SK-N-SH (cell line): ENCODE measurements at regions not wholly inside any gene's neighbourhood (a gene's known extent, or its start where the extent isn't known, plus 50 kb on each side); places are given as distances from the start of the nearest gene placed in this dataset.

Experiments
- CTCF ChIA-PET: fragments of 300-600, 350-600 bp; formaldehyde crosslinking; extraction: SDS; loops from one replicate; lab custom pipeline; 2021; lab: Yijun Ruan, JAX
- POLR2A ChIA-PET: fragments of 350-600 bp; sonication (Branson Sonifier 250); formaldehyde crosslinking; extraction: SDS; loops from one replicate; lab custom pipeline; 2020; ENCODE audit warnings: antibody characterized with exemption, inconsistent platforms; lab: Yijun Ruan, JAX
- DNase-seq: peaks from one replicate; pipeline ENCODE4 v3.0.0; 2012
- H2AFZ ChIP-seq: fragments of 200-600 bp; sonication (generic); 2 replicates; pipeline ENCODE4 v1.8.1; 2016; ENCODE audit warnings: antibody characterized with exemption, mild to moderate bottlenecking, low read depth
- H3F3A ChIP-seq: fragments of 200-600 bp; sonication (generic); replicated peaks from 2 replicates; pipeline ENCODE3; 2016; ENCODE audit warnings: antibody characterized with exemption, mild to moderate bottlenecking; ENCODE audit not compliant: insufficient read depth
- H3K27ac ChIP-seq, 2 experiments: fragments of 200-500 bp in 1 of 2; fragments of 200-600 bp in 1 of 2; sonication (Bioruptor generic) in 1 of 2; sonication (generic), shearing (Covaris generic) in 1 of 2; 2 replicates each; pipeline versions ENCODE4 v1.5.1 to v1.6.1; 2014 to 2016; ENCODE audit warnings: low read depth in 2 of 2, inconsistent platforms in 1 of 2, low read length in 1 of 2, mild to moderate bottlenecking in 1 of 2, mixed read lengths in 1 of 2
- H3K27me3 ChIP-seq: fragments of 200-600 bp; sonication (generic), shearing (Covaris generic); 2 replicates; pipeline ENCODE4 v1.6.1; 2016; ENCODE audit warnings: mixed run types; ENCODE audit not compliant: insufficient read depth
- H3K36me3 ChIP-seq, 2 experiments: fragments of 200-500 bp in 1 of 2; fragments of 200-600 bp in 1 of 2; sonication (Bioruptor generic) in 1 of 2; sonication (generic) in 1 of 2; replicated peaks in 1 of 2; 2 replicates each; pipeline versions ENCODE3 to v1.5.1; 2014 to 2016; ENCODE audit warnings: low read length in 1 of 2, mild to moderate bottlenecking in 1 of 2; ENCODE audit not compliant: insufficient read depth in 2 of 2, control insufficient read depth in 1 of 2
- H3K4me1 ChIP-seq, 2 experiments: fragments of 200-500 bp in 1 of 2; fragments of 200-600 bp in 1 of 2; sonication (Bioruptor generic) in 1 of 2; sonication (generic), shearing (Covaris generic) in 1 of 2; 2 replicates each; pipeline versions ENCODE4 v1.5.1 to v1.6.1; 2014 to 2016; ENCODE audit warnings: low read depth in 1 of 2, low read length in 1 of 2, mixed run types in 1 of 2; ENCODE audit not compliant: insufficient read depth in 2 of 2, control insufficient read depth in 1 of 2
- H3K4me2 ChIP-seq: fragments of 200-600 bp; sonication (generic), shearing (Covaris generic); 2 replicates; pipeline ENCODE4 v1.6.1; 2017; ENCODE audit warnings: mixed run types
- H3K4me3 ChIP-seq, 2 experiments: fragments of 200-500 bp in 1 of 2; fragments of 200-600 bp in 1 of 2; sonication (Bioruptor generic) in 1 of 2; sonication (generic), shearing (Covaris generic) in 1 of 2; 2 replicates each; pipeline versions ENCODE4 v1.5.1 to v1.8.1; 2014 to 2016; ENCODE audit warnings: low read depth in 2 of 2, inconsistent platforms in 1 of 2, low read length in 1 of 2, mild to moderate bottlenecking in 1 of 2, mixed read lengths in 1 of 2, moderate library complexity in 1 of 2
- H3K79me2 ChIP-seq: fragments of 200-600 bp; sonication (generic); 2 replicates; pipeline ENCODE4 v1.8.1; 2017; ENCODE audit warnings: mild to moderate bottlenecking; ENCODE audit not compliant: insufficient read depth
- H3K9ac ChIP-seq: fragments of 200-600 bp; sonication (generic); 2 replicates; pipeline ENCODE4 v1.6.1; 2017; ENCODE audit warnings: mixed run types
- H3K9me2 ChIP-seq: fragments of 200-600 bp; sonication (generic); 2 replicates; pipeline ENCODE4 v1.6.1; 2017; ENCODE audit warnings: mixed run types
- H3K9me3 ChIP-seq: fragments of 200-600 bp; sonication (generic); 2 replicates; pipeline ENCODE4 v1.6.1; 2017; ENCODE audit warnings: mixed run types, mild to moderate bottlenecking, moderate library complexity
- H4K20me1 ChIP-seq: fragments of 200-600 bp; sonication (generic); 2 replicates; pipeline ENCODE4 v1.6.1; 2017; ENCODE audit warnings: mild to moderate bottlenecking, mixed run types; ENCODE audit not compliant: insufficient read depth
- CHD2 ChIP-seq: fragments of 150-350 bp; IDR thresholded peaks from 2 replicates; pipeline ENCODE4 v1.6.1; 2018; ENCODE audit warnings: low read length; ENCODE audit not compliant: partially characterized antibody
- EP300 ChIP-seq, 2 experiments: IDR thresholded peaks; 2 replicates each; pipeline versions ENCODE4 v1.4.0 to v1.6.1; 2012; ENCODE audit warnings: borderline replicate concordance in 1 of 2, low read depth in 1 of 2, low read length in 1 of 2
- FOSL2 ChIP-seq: IDR thresholded peaks from 2 replicates; pipeline ENCODE4 v1.4.0; 2012; ENCODE audit warnings: low read depth, mild to moderate bottlenecking, moderate library complexity, borderline replicate concordance
- FOXM1 ChIP-seq: IDR thresholded peaks from 2 replicates; pipeline ENCODE4 v1.4.0; 2012; ENCODE audit warnings: low read depth, mild to moderate bottlenecking
- JUND ChIP-seq: IDR thresholded peaks from 2 replicates; pipeline ENCODE4 v1.4.0; 2012
- MEF2A ChIP-seq: IDR thresholded peaks from 2 replicates; pipeline ENCODE4 v1.4.0; 2012; ENCODE audit warnings: low read depth, borderline replicate concordance
- NFIC ChIP-seq: IDR thresholded peaks from 2 replicates; pipeline ENCODE4 v1.4.0; 2012; ENCODE audit warnings: borderline replicate concordance
- PBX3 ChIP-seq: IDR thresholded peaks from 2 replicates; pipeline ENCODE4; 2012
- POLR2AphosphoS5 ChIP-seq: IDR thresholded peaks from 2 replicates; pipeline ENCODE4 v1.6.1; 2012; ENCODE audit warnings: low read depth, low read length
- RXRA ChIP-seq: IDR thresholded peaks from 2 replicates; pipeline ENCODE4 v1.4.0; 2012; ENCODE audit warnings: low read depth, mild to moderate bottlenecking, borderline replicate concordance
- TAF1 ChIP-seq: IDR thresholded peaks from 2 replicates; pipeline ENCODE4 v1.6.1; 2012; ENCODE audit warnings: low read depth, mild to moderate bottlenecking, low read length, moderate library complexity, borderline replicate concordance
- TCF12 ChIP-seq: IDR thresholded peaks from 2 replicates; pipeline ENCODE4 v1.4.0; 2012
- TEAD4 ChIP-seq: IDR thresholded peaks from 2 replicates; pipeline ENCODE4 v1.4.0; 2012; ENCODE audit warnings: mild to moderate bottlenecking, borderline replicate concordance; ENCODE audit not compliant: insufficient read depth
- YY1 ChIP-seq: IDR thresholded peaks from 2 replicates; pipeline ENCODE4 v1.4.0; 2012; ENCODE audit warnings: low read depth, mild to moderate bottlenecking
- ZBTB33 ChIP-seq: IDR thresholded peaks from 2 replicates; pipeline ENCODE4 v1.4.0; 2012; ENCODE audit warnings: low read depth, borderline replicate concordance
- WGBS: methylation state at CpG from one replicate; pipeline ENCODE4 v1.1.6; 2017; ENCODE audit warnings: low lambda C conversion rate; 5-methylcytosine and 5-hydroxymethylcytosine counted together
- TF ChIP-seq, protein P1 (sequence below): IDR thresholded peaks from 2 replicates; pipeline ENCODE4 v1.6.1; 2012; ENCODE audit warnings: mild to moderate bottlenecking, low read depth, low read length, moderate library complexity

- CTCF ChIA-PET: no interaction called here
- TF ChIP-seq PBX3: peak; percentile 73
- peak; percentile 69 for TF ChIP-seq TEAD4
- TF ChIP-seq YY1: peak; percentile 43; the same call in 1 of the 2 replicates
- no peak for TF ChIP-seq ZBTB33
- TF ChIP-seq RXRA: peak; percentile 30; the same call in 1 of the 2 replicates
- peak; percentile 60; the same call in 1 of the 2 replicates for TF ChIP-seq FOXM1
- peak; percentile 71 for TF ChIP-seq FOSL2
- peak; percentile 79 for TF ChIP-seq JUND
- TF ChIP-seq TCF12: peak; percentile 87
- peak; percentile 35 for TF ChIP-seq NFIC
- peak in 1 of 2 experiments; percentile 85; a peak in 2 of 4 replicates for TF ChIP-seq EP300 (IDR thresholded peaks at IDR 0.05; ENCODE audit: borderline replicate concordance in 1 of 2, low read depth in 1 of 2, low read length in 1 of 2)
- peak; percentile 92 for TF ChIP-seq MEF2A
- peak; percentile 40; the same call in 1 of the 2 replicates for TF ChIP-seq POLR2AphosphoS5
- TF ChIP-seq CHD2: no peak
- TF ChIP-seq TAF1: no peak
- TF ChIP-seq, protein P1, sequence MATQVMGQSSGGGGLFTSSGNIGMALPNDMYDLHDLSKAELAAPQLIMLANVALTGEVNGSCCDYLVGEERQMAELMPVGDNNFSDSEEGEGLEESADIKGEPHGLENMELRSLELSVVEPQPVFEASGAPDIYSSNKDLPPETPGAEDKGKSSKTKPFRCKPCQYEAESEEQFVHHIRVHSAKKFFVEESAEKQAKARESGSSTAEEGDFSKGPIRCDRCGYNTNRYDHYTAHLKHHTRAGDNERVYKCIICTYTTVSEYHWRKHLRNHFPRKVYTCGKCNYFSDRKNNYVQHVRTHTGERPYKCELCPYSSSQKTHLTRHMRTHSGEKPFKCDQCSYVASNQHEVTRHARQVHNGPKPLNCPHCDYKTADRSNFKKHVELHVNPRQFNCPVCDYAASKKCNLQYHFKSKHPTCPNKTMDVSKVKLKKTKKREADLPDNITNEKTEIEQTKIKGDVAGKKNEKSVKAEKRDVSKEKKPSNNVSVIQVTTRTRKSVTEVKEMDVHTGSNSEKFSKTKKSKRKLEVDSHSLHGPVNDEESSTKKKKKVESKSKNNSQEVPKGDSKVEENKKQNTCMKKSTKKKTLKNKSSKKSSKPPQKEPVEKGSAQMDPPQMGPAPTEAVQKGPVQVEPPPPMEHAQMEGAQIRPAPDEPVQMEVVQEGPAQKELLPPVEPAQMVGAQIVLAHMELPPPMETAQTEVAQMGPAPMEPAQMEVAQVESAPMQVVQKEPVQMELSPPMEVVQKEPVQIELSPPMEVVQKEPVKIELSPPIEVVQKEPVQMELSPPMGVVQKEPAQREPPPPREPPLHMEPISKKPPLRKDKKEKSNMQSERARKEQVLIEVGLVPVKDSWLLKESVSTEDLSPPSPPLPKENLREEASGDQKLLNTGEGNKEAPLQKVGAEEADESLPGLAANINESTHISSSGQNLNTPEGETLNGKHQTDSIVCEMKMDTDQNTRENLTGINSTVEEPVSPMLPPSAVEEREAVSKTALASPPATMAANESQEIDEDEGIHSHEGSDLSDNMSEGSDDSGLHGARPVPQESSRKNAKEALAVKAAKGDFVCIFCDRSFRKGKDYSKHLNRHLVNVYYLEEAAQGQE: no peak
- Histone ChIP-seq H3K27ac (peak overlapping the region in 1 of 2 experiments; percentile 96; a peak in 2 of 4 replicates), H3K4me1 (peaks cover 0 to 24% of the 10 kb centered on the region in 2 experiments; a peak in 1 of 4 replicates), H2AFZ (peak overlapping the region; percentile 62; the same call in 1 of the 2 replicates), H3K9me2 (no peaks in the 10 kb centered on the region), H4K20me1 (no peaks in the 10 kb centered on the region), H3K27me3 (no peaks in the 10 kb centered on the region), H3K36me3 (no peaks in the 10 kb centered on the region), H3K9me3 (peaks cover 6% of the 10 kb centered on the region; the same call in 1 of the 2 replicates), H3K4me2 (peak overlapping the region; percentile 66; the same call in 1 of the 2 replicates), H3K79me2 (no peaks in the 10 kb centered on the region), H3K9ac (peak overlapping the region; percentile 69), H3K4me3 (no peak overlapping the region; a peak in 1 of 4 replicates), H3F3A (peaks cover 35% of the 10 kb centered on the region)
- POLR2A ChIA-PET: no interaction called here
- DNase-seq: no peak
- 24% methylated on average over 3 of the region's 3 CpGs for WGBS
Measured at GRCh38 chr5:53373451-53374158, 106.8 kb upstream of the FST start.
